ENCODE measurements at regions not wholly inside any gene's neighbourhood (a gene's known extent, or its start where the extent isn't known, plus 50 kb on each side); places are given as distances from the start of the nearest gene placed in this dataset.
A peak's percentile ranks its signal among the peaks of the same experiment; 100 is the strongest.

- Histone ChIP-seq H3K36me3 (ENCODE audit: insufficient read depth, low read length) (no peaks in the 10 kb centered on the region), H3K4me1 (ENCODE audit: insufficient read depth, low read length) (no peaks in the 10 kb centered on the region), H3K9ac (ENCODE audit: low read length) (no peak overlapping the region), H3K27me3 (ENCODE audit: insufficient read depth, low read length) (no peaks in the 10 kb centered on the region), H3K4me2 (ENCODE audit: low read length) (no peak overlapping the region), H2AFZ (ENCODE audit: low read depth, low read length) (no peak overlapping the region), H3K27ac (ENCODE audit: low read depth, low read length) (no peak overlapping the region), H3K4me3 (ENCODE audit: insufficient read depth, low read depth, low read length) (no peak overlapping the region), H3K79me2 (ENCODE audit: insufficient read depth, low read length) (no peaks in the 10 kb centered on the region), H4K20me1 (ENCODE audit: insufficient read depth, low read length) (no peaks in the 10 kb centered on the region), H3K9me3 (ENCODE audit: insufficient read depth, low read depth, low read length) (no peaks in the 10 kb centered on the region)
- TF ChIP-seq EZH2 (IDR thresholded peaks at IDR 0.05; ENCODE audit: insufficient read depth, low read length) (no peak), CTCF (IDR thresholded peaks at IDR 0.05; ENCODE audit: insufficient read depth, low read depth, low read length) (no peak)
- H3K27ac Mint-ChIP-seq (ENCODE audit: unreplicated experiment), result no peak overlapping the region
- H3K4me1 Mint-ChIP-seq (ENCODE audit: low read depth, unreplicated experiment), result peaks cover 2% of the 10 kb centered on the region
- H3K36me3 Mint-ChIP-seq (ENCODE audit: low read depth, unreplicated experiment), result no peaks in the 10 kb centered on the region
- no peaks in the 10 kb centered on the region for H3K9me3 Mint-ChIP-seq (ENCODE audit: unreplicated experiment)
- peaks cover 5% of the 10 kb centered on the region for H3K27me3 Mint-ChIP-seq (ENCODE audit: low read depth, unreplicated experiment)
- FAIRE-seq (peak; percentile 60), DNase-seq (ENCODE audit: low read depth) (no peak)
- H3K4me3 Mint-ChIP-seq (ENCODE audit: unreplicated experiment), result no peak overlapping the region
Measured at GRCh38 chr13:50610238-50610637, 233.3 kb downstream of the DLEU7 start.

- no peak overlapping the region for H2AFZ ChIP-seq (ENCODE audit: low read depth, low read length)
- no peaks in the 10 kb centered on the region for H3K27me3 ChIP-seq (ENCODE audit: insufficient read depth, low read length)
- H3K36me3 ChIP-seq (ENCODE audit: insufficient read depth, low read length), result no peaks in the 10 kb centered on the region
- peaks cover 2% of the 10 kb centered on the region for H3K4me1 Mint-ChIP-seq (ENCODE audit: low read depth, unreplicated experiment)
- no peak for FAIRE-seq
- H3K4me2 ChIP-seq (ENCODE audit: low read length), result no peak overlapping the region
- H3K4me3 ChIP-seq (ENCODE audit: insufficient read depth, low read depth, low read length), result no peak overlapping the region
- no peaks in the 10 kb centered on the region for H4K20me1 ChIP-seq (ENCODE audit: insufficient read depth, low read length)
- no peak for TF ChIP-seq EZH2 (IDR thresholded peaks at IDR 0.05; ENCODE audit: insufficient read depth, low read length)
- no peak for TF ChIP-seq CTCF (IDR thresholded peaks at IDR 0.05; ENCODE audit: insufficient read depth, low read depth, low read length)
- no peak overlapping the region for H3K9ac ChIP-seq (ENCODE audit: low read length)
- no peak for DNase-seq (ENCODE audit: low read depth)
- no peak overlapping the region for H3K4me3 Mint-ChIP-seq (ENCODE audit: unreplicated experiment)
- H3K4me1 ChIP-seq (ENCODE audit: insufficient read depth, low read length), result no peaks in the 10 kb centered on the region
- H3K9me3 ChIP-seq (ENCODE audit: insufficient read depth, low read depth, low read length), result no peaks in the 10 kb centered on the region
- H3K79me2 ChIP-seq (ENCODE audit: insufficient read depth, low read length), result no peaks in the 10 kb centered on the region
- peaks cover 5% of the 10 kb centered on the region for H3K27me3 Mint-ChIP-seq (ENCODE audit: low read depth, unreplicated experiment)
- no peaks in the 10 kb centered on the region for H3K9me3 Mint-ChIP-seq (ENCODE audit: unreplicated experiment)
- no peak overlapping the region for H3K27ac ChIP-seq (ENCODE audit: low read depth, low read length)
- no peaks in the 10 kb centered on the region for H3K36me3 Mint-ChIP-seq (ENCODE audit: low read depth, unreplicated experiment)
- H3K27ac Mint-ChIP-seq (ENCODE audit: unreplicated experiment), result no peak overlapping the region
Measured at GRCh38 chr13:50611117-50611781, 232.2 kb downstream of the DLEU7 start.

- Histone ChIP-seq H3K27me3 (ENCODE audit: insufficient read depth, low read length) (no peaks in the 10 kb centered on the region), H3K9me3 (ENCODE audit: insufficient read depth, low read depth, low read length) (no peaks in the 10 kb centered on the region), H3K4me3 (ENCODE audit: insufficient read depth, low read depth, low read length) (no peak overlapping the region), H4K20me1 (ENCODE audit: insufficient read depth, low read length) (no peaks in the 10 kb centered on the region), H3K27ac (ENCODE audit: low read depth, low read length) (no peak overlapping the region), H3K79me2 (ENCODE audit: insufficient read depth, low read length) (no peaks in the 10 kb centered on the region), H3K4me1 (ENCODE audit: insufficient read depth, low read length) (peaks cover 12% of the 10 kb centered on the region), H2AFZ (ENCODE audit: low read depth, low read length) (no peak overlapping the region), H3K36me3 (ENCODE audit: insufficient read depth, low read length) (no peaks in the 10 kb centered on the region), H3K4me2 (ENCODE audit: low read length) (no peak overlapping the region), H3K9ac (ENCODE audit: low read length) (no peak overlapping the region)
- Mint-ChIP-seq H3K4me3 (ENCODE audit: unreplicated experiment) (no peak overlapping the region), H3K4me1 (ENCODE audit: low read depth, unreplicated experiment) (peaks cover 11% of the 10 kb centered on the region), H3K27ac (ENCODE audit: unreplicated experiment) (no peak overlapping the region), H3K27me3 (ENCODE audit: low read depth, unreplicated experiment) (peaks cover 5% of the 10 kb centered on the region), H3K9me3 (ENCODE audit: unreplicated experiment) (no peaks in the 10 kb centered on the region), H3K36me3 (ENCODE audit: low read depth, unreplicated experiment) (no peaks in the 10 kb centered on the region)
- DNase-seq (ENCODE audit: low read depth), result no peak
- TF ChIP-seq CTCF (IDR thresholded peaks at IDR 0.05; ENCODE audit: insufficient read depth, low read depth, low read length), result no peak
- no peak for TF ChIP-seq EZH2 (IDR thresholded peaks at IDR 0.05; ENCODE audit: insufficient read depth, low read length)
- no peak for FAIRE-seq
Measured at GRCh38 chr13:50612717-50613116, 230.8 kb downstream of the DLEU7 start.

Data from astrocyte (in vitro differentiated cells and primary cell).